Body of pancreas (tissue), 4 donors: ENCODE measurements at regions not wholly inside any gene's neighbourhood (a gene's known extent, or its start where the extent isn't known, plus 50 kb on each side); places are given as distances from the start of the nearest gene placed in this dataset.

Source experiments
- CTCF ChIP-seq, 7 experiments: fragments of 450-650 bp in 4 of 7; fragments of 200-600 bp in 3 of 7; sonication (generic) in 3 of 7; IDR thresholded peaks; one replicate each; pipeline ENCODE4 v1.5.1; 2016 to 2019; ENCODE audit warnings: antibody characterized with exemption in 7 of 7
- POLR2A ChIP-seq, 3 donors: fragments of 450-650 bp; IDR thresholded peaks; one replicate each; pipeline ENCODE4 v1.6.1; 2016; ENCODE audit warnings: antibody characterized with exemption in 3 of 3, mild to moderate bottlenecking in 2 of 3

DNA sequence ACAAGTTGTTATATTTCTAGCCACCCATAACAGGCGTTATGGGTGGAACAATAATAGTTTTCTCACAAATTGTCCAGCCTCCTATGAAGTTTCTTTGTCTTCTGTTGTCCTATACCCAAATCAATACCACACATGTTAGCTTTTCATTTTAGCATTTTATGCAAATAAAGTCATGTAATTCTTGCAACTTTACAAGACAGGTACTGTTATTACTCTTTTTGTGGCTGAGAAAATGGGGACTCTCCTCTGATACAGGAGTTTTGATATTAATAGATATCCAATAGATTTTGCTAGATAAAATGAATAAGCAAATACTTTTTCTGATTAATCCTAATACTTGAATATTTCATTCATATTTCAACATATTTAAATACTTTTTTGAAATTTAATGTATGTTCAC, 151.0 kb downstream of the PMAIP1 start:
- TF ChIP-seq POLR2A (IDR thresholded peaks at IDR 0.05) = no peak
- TF ChIP-seq CTCF (IDR thresholded peaks at IDR 0.05) = no peak
